SJCRH30 (cell line): ENCODE measurements at regions not wholly inside any gene's neighbourhood (a gene's known extent, or its start where the extent isn't known, plus 50 kb on each side); places are given as distances from the start of the nearest gene placed in this dataset.
"Not testable (repeated sequence)": the region's sequence is repeated elsewhere in the genome, so short reads cannot be mapped to it uniquely, and the experiment has no call there.

Experiments used
- DNase-seq, 2 experiments: peaks; one replicate each; pipeline ENCODE4 v3.0.0-alpha.2; 2015 to 2020
- H3K27ac ChIP-seq: fragments of 250-450 bp; sonication (Bioruptor Pico); 2 replicates; pipeline ENCODE4 v1.5.1; 2020; ENCODE audit warnings: mild to moderate bottlenecking, moderate library complexity
- H3K27me3 ChIP-seq: fragments of 250-450 bp; sonication (Bioruptor Pico); 2 replicates; pipeline ENCODE4 v1.5.1; 2020; ENCODE audit warnings: mild to moderate bottlenecking, moderate library complexity
- H3K36me3 ChIP-seq: fragments of 250-450 bp; sonication (Bioruptor Pico); 2 replicates; pipeline ENCODE4 v1.5.1; 2020; ENCODE audit warnings: mild to moderate bottlenecking, moderate library complexity
- H3K4me1 ChIP-seq: fragments of 250-450 bp; sonication (Bioruptor Pico); 2 replicates; pipeline ENCODE4 v1.5.1; 2020; ENCODE audit warnings: mild to moderate bottlenecking, moderate library complexity
- H3K4me3 ChIP-seq: fragments of 250-450 bp; sonication (Bioruptor Pico); 2 replicates; pipeline ENCODE4 v1.5.1; 2020; ENCODE audit warnings: mild to moderate bottlenecking, moderate library complexity
- H3K9me3 ChIP-seq: fragments of 250-450 bp; sonication (Bioruptor Pico); replicated peaks from 2 replicates; pipeline ENCODE4 v1.5.1; 2020; ENCODE audit warnings: mild to moderate bottlenecking, moderate library complexity

DNA sequence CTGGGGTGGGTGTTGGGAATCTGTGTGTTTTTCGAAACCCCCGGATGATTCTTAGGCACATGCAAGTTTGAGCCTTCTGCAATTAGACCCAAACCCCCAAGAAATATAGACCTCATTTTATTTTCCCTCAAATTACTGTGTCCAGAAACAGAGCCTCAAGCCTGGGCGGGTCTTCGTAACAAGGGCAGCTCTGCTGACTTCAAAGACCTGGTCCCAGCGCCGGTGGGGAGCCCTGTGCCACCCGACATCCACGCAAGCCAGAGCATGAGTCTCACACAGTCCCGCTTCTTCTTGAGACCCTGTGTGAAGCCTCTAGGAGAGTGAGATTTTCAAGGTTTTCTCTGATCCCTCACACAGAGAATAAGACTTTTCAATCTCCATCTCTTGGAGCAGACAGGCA, 397.3 kb downstream of the RPS6KC1 start:
- no peak overlapping the region for H3K4me3 ChIP-seq
- H3K36me3 ChIP-seq: no peaks in the 10 kb centered on the region
- no peak overlapping the region for H3K27ac ChIP-seq
- peaks cover 4% of the 10 kb centered on the region; the same call in 1 of the 2 replicates for H3K27me3 ChIP-seq
- no peak for DNase-seq
- no peaks in the 10 kb centered on the region for H3K4me1 ChIP-seq
- H3K9me3 ChIP-seq: 0 out of 2 replicates have a peak, but pooled peaks cover 4% of the 10 kb centered on the region

DNA sequence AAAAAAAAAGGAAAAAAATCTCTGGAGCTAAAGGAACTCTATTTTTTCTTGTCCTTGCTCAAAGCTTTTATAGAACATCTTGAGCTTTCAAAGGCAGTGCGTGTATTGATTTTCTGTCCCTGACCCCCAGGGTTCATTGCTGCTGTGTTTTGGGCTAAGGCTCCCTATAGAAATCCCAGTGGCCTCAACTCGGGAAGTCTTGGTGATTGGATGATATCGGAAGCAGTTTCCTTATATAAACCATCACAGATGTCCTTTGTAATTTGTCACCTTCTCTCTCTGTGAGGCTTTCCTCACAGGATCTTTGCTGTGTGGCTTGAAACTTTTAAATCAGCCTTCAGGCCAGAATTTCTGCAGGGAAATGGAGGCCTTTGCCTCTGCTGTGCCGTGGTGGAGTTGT, 397.7 kb downstream of the RPS6KC1 start:
- DNase-seq: no peak
- H3K4me3 ChIP-seq: no peak overlapping the region
- H3K27ac ChIP-seq: no peak overlapping the region
- 0 out of 2 replicates have a peak, but pooled peaks cover 4% of the 10 kb centered on the region for H3K9me3 ChIP-seq
- H3K4me1 ChIP-seq: no peaks in the 10 kb centered on the region
- peaks cover 4% of the 10 kb centered on the region; the same call in 1 of the 2 replicates for H3K27me3 ChIP-seq
- H3K36me3 ChIP-seq: no peaks in the 10 kb centered on the region

DNA sequence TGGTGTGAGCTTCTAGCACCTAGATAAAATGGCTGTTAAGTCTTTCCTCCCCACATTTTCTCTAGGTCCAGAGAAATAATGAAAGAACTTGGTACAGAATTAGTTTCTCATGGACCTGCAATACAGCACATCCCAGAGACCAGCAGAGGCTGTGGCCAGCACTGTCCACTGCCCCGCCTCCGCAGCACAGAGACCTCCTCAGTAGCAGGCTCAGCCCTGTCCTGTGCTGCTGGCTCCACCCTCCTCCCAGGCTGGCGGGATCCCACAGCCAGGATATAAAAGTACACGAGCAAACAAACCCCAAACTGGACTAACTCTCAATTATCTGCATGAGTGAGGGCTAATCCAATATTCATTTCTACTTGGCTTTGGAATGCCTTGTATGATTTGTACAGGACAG, 401.5 kb downstream of the RPS6KC1 start:
- Histone ChIP-seq H3K9me3 (0 out of 2 replicates have a peak, but pooled peaks cover 2% of the 10 kb centered on the region), H3K4me1 (no peaks in the 10 kb centered on the region), H3K27ac (no peak overlapping the region), H3K36me3 (no peaks in the 10 kb centered on the region), H3K27me3 (peaks cover 4% of the 10 kb centered on the region), H3K4me3 (no peak overlapping the region)
- DNase-seq: no peak

DNA sequence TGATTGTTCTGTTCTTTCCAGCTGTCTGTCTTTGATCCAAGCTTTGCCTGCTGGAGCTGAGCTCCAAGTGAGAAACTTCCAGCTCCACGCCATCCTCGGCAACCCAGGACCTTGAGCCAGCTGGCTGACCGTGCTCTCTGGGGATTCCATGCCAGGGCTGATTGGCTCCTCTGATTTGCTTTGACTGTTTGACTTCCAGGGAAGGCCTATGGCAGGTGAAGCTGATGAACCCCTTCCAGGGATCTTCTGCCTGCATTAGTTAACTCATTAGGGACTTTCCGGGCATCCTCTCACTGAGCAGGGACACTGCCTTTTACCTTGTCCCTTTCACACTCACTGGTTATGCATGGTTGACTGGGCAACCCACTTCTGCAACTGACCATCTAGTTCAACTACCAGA, 406.1 kb downstream of the RPS6KC1 start:
- DNase-seq: peak in 1 of 2 experiments; percentile 10
- Histone ChIP-seq H3K9me3 (peaks cover 3% of the 10 kb centered on the region), H3K4me1 (no peaks in the 10 kb centered on the region), H3K27ac (no peak overlapping the region), H3K4me3 (no peak overlapping the region), H3K36me3 (no peaks in the 10 kb centered on the region), H3K27me3 (no peaks in the 10 kb centered on the region; the same call in 1 of the 2 replicates)

DNA sequence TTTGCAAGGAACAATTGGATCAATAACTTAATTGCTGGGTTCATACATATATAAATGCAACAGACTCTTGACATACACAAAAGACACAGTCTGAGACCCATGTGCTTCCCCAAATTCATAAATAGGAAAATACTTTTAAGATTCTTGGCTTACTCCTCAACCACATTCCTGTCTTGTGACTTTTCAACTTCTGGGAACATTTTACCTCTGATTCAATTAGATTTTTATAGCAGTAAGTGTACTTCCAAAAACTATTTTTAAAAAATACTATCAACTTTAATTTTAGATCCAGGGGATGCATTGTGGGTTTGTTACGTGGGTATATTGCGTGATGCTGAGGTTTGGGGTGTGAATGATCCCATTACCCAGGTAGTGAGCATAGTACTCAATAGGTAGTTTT, 406.7 kb downstream of the RPS6KC1 start:
- H3K27me3 ChIP-seq: no peaks in the 10 kb centered on the region; the same call in 1 of the 2 replicates
- H3K36me3 ChIP-seq: no peaks in the 10 kb centered on the region
- DNase-seq: no peak
- H3K27ac ChIP-seq: no peak overlapping the region
- H3K4me1 ChIP-seq: no peaks in the 10 kb centered on the region
- peaks cover 7% of the 10 kb centered on the region for H3K9me3 ChIP-seq
- no peak overlapping the region for H3K4me3 ChIP-seq

DNA sequence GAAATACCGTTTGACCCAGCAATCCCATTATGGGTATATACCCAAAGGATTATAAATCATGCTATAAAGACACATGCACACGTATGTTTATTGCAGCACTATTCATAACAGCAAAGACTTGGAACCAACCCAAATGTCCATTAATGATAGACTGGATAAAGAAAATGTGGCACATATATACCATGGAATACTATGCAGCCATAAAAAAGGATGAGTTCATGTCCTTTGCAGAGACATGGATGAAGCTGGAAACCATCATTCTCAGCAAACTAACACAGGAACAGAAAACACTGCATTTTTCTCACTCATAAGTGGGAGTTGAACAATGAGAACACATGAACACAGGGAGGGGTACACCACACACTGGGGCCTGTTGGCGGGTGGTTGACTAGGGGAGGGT, 411.3 kb downstream of the RPS6KC1 start:
- not testable (repeated sequence) for H3K27ac ChIP-seq, H3K4me1 ChIP-seq, DNase-seq, H3K4me3 ChIP-seq, H3K27me3 ChIP-seq, H3K36me3 ChIP-seq, H3K9me3 ChIP-seq

DNA sequence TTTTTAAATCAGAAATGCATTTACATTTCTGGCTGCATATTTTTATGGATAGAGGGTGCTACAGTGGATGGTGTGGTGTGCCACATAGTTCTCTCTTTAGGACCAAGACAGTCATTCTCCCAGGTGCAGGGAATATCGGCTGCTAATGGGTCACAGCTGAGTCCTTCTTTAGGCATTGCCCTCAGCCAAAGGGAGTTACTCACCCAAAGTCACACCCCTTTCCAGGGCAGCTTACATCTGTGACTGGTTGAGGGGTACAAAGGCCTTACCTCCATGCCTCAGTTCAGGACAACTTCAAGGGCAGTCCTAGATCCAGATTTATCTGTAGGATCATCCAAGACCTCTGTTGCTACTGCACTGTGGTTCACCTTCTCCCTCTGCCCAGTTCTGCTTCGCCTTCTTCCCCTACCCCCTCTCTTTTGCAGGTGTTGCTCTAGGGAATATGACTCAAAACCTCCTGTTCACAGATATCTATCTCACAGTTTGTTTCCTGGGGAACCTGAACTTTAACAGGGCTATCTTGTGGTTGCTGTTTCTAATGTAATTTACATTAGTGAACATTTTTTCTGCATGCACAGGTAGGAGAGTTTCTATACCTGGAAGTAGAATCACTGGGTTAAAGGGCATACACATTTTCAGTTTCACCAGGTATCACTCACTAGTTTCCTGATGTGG, 413.9 kb downstream of the RPS6KC1 start:
- Histone ChIP-seq H3K27me3 (peaks cover 4% of the 10 kb centered on the region; the same call in 1 of the 2 replicates), H3K9me3 (peaks cover 7% of the 10 kb centered on the region; the same call in 1 of the 2 replicates), H3K4me1 (no peaks in the 10 kb centered on the region), H3K4me3 (no peak overlapping the region), H3K27ac (no peak overlapping the region), H3K36me3 (no peaks in the 10 kb centered on the region)
- DNase-seq: no peak

DNA sequence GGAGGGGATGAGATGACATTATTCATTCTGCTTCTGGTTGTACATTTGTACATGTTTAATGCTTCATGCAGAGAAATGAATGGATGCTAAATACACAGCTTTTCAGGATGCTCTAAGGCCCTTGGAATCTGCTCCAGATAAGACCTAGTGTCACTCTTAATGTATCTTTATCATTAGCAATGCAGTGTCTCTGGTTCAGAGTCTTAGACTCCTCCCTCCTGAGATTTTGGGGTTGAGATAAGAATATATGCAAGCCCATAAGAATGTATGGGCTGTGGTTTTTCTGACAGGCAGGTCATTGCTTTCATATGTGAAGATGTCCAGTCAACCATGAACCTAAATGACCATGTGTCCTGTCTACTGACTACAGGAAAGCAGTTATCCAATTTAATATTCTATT, 415.5 kb downstream of the RPS6KC1 start:
- H3K36me3 ChIP-seq: no peaks in the 10 kb centered on the region
- H3K9me3 ChIP-seq: peaks cover 7% of the 10 kb centered on the region; the same call in 1 of the 2 replicates
- H3K4me1 ChIP-seq: no peaks in the 10 kb centered on the region
- peaks cover 4% of the 10 kb centered on the region; the same call in 1 of the 2 replicates for H3K27me3 ChIP-seq
- no peak overlapping the region for H3K27ac ChIP-seq
- H3K4me3 ChIP-seq: no peak overlapping the region
- DNase-seq: no peak

DNA sequence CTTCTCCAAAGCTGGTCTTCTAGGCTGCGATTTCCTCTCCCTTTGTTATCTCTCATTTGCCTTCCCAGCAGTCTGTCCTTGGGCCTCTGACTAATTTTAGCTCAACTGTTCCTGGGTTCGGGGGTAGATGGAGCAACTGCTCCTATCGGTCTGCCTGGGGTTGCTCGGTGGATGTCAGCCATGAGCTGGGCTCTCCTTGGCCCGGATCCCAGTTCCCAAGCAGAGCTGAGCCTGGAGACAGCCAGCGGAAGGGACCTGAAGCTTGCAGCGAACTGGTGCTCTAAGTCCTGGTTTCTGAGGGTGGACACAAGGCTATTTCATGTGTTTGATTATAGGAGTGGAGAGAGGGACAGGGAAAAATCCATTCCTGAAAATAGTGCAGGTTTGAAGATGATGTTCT, 423.0 kb downstream of the RPS6KC1 start:
- DNase-seq: peak; percentile 53 to 56
- Histone ChIP-seq H3K4me3 (no peak overlapping the region), H3K9me3 (no peaks in the 10 kb centered on the region), H3K27ac (no peak overlapping the region), H3K36me3 (no peaks in the 10 kb centered on the region), H3K27me3 (no peaks in the 10 kb centered on the region), H3K4me1 (no peaks in the 10 kb centered on the region)

DNA sequence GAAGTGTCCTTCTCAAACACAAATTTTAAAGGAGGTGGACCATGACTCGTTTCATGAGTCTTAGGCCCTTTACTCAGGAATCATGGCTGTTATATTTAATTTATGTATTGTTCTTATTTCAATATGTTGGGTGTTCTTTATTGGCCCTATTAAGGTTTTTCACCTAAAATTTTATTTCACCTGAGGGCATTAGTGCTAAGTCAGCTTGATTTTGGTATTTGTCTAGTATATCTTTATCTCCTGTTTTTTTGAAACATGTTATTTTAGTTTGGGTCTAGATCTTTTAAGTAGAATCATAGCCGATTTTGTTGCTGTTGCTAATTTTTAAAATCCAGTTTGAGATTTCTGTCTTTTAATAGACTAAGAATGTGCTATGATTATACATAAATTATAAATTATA, 430.4 kb downstream of the RPS6KC1 start:
- H3K4me3 ChIP-seq: no peak overlapping the region
- no peaks in the 10 kb centered on the region; the same call in 1 of the 2 replicates for H3K27me3 ChIP-seq
- no peaks in the 10 kb centered on the region for H3K36me3 ChIP-seq
- H3K4me1 ChIP-seq: no peaks in the 10 kb centered on the region
- DNase-seq: no peak
- no peaks in the 10 kb centered on the region for H3K9me3 ChIP-seq
- H3K27ac ChIP-seq: no peak overlapping the region

DNA sequence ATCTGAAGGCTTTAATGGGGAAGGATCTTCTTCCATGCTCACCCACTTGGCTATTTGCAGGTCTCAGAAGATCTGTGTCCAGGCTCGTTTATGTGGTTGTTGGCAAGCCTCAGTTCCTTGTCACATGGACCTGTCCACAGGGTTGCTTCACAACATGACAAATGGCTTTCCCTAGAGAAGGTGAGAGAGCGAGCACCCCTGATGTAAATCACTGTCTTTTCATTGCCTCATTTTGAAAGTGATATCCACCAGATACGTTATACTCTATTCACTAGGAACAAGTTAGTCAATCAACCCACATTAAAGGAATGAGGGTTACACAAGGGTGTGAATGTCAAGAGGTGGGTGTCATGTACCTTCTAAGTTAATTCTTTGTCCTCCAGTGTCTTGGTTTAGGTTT, 433.3 kb downstream of the RPS6KC1 start:
- Histone ChIP-seq H3K27ac (no peak overlapping the region), H3K27me3 (no peaks in the 10 kb centered on the region; the same call in 1 of the 2 replicates), H3K4me1 (no peaks in the 10 kb centered on the region), H3K4me3 (no peak overlapping the region), H3K9me3 (no peaks in the 10 kb centered on the region), H3K36me3 (no peaks in the 10 kb centered on the region)
- no peak for DNase-seq

DNA sequence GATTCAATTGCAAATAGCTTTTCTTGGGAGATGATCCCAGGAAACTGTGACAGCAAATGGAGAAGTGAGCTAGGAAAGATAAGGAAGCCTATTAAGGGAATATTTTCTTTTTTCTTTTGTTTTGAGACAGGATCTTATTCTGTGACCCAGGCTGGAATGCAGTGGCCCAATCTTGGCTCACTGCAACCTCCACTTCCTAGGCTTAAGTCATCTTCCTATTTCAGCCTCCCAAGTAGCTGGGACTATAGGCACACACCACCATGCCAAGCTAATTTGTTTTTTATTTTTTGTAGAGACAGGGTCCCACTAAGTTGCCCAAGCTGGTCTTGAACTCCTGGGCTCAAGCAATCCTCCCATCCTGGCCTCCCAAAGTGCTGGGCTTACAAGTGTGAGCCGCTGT, 433.7 kb downstream of the RPS6KC1 start:
- no peaks in the 10 kb centered on the region for H3K36me3 ChIP-seq
- no peaks in the 10 kb centered on the region for H3K4me1 ChIP-seq
- no peak overlapping the region for H3K4me3 ChIP-seq
- no peak overlapping the region for H3K27ac ChIP-seq
- DNase-seq: no peak
- H3K9me3 ChIP-seq: no peaks in the 10 kb centered on the region
- H3K27me3 ChIP-seq: no peaks in the 10 kb centered on the region; the same call in 1 of the 2 replicates

DNA sequence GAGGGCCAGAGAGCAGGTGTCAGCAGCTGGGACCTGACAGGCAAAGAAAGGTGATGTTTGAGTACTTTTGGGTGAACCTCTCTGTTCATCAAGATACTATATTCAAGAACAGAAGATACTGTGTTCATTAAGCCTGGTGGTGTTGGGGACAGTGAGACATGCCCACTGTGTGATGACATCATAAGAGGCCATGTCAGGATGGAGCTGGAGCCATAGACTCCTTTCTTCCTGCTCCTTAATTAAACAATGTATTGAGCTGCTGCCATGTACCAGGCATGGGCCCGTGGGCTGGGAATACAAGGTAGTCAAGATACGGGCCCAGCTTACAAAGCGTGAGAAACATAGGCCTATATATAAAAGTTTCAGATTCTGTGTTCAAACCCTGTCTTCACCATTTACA, 435.4 kb downstream of the RPS6KC1 start:
- Histone ChIP-seq H3K9me3 (no peaks in the 10 kb centered on the region), H3K36me3 (no peaks in the 10 kb centered on the region), H3K27me3 (no peaks in the 10 kb centered on the region; the same call in 1 of the 2 replicates), H3K27ac (no peak overlapping the region), H3K4me3 (no peak overlapping the region), H3K4me1 (no peaks in the 10 kb centered on the region)
- no peak for DNase-seq

DNA sequence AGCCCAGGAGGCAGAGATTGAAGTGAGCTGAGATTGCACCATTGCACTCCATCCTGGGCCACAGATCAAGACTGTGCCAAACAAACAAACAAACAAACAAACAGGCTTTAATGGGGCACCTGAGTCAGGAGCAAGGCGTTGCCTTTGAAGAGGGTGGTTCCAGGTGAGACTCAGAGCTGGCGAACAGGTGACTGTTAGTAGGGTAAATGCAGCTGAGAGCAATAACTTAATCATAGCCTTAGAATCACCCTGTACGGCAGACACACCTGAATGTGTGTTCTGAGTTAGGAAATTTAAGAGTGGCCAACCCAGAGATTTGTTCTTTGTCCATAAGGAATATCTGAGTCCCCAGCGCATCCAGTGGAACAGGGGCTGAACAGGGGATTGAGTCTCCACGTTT, 440.4 kb downstream of the RPS6KC1 start:
- no peak for DNase-seq
- Histone ChIP-seq H3K27ac (no peak overlapping the region), H3K27me3 (peaks cover 8% of the 10 kb centered on the region; the same call in 1 of the 2 replicates), H3K36me3 (no peaks in the 10 kb centered on the region), H3K9me3 (no peaks in the 10 kb centered on the region), H3K4me1 (no peaks in the 10 kb centered on the region; the same call in 1 of the 2 replicates), H3K4me3 (no peak overlapping the region)

DNA sequence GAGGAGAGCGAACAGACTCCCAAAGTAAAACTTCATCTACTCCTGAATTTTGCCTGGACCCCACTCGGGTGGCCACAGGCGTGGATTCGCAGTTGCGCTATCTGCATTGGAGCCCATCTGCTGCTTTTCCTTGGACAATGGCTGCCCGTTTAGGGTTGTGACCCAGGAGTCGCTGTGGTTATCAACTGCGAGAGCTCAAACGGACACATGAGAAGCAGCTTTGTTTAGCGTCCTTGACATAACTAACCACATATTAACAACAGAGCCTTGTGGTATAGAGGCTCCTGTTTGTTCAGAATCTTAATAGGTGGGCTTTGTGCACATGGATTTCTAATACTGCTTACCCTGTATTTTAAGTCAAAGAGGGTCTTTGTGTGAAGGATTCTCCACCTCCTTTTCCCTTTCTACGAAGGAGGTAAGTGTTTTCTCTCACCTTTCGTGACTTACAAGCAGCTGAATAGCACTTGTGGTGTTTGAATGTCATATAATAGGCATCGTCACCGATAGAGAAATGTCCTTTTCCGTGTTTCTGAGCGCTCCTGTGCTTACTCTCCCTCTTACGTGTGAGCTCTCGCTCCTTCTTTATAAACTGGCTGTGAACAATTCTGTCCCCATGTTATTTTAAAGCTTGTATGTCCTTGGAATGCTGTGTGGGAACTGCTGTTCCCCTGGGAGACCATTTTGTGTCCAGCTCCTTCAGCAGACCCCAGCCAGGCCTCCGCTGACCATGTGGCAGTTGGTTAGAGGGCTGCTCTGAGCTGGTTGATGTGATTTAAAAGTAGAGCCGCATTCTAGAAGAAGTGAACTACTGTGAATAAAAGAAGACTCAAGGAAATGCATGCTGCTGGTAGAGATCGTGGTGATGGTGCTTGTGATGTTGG, 441.4 kb downstream of the RPS6KC1 start:
- H3K4me3 ChIP-seq: peak overlapping the region; percentile 0; the same call in 1 of the 2 replicates
- H3K4me1 ChIP-seq: no peaks in the 10 kb centered on the region; the same call in 1 of the 2 replicates
- DNase-seq: peak; percentile 24 to 55
- H3K36me3 ChIP-seq: no peaks in the 10 kb centered on the region
- H3K27ac ChIP-seq: no peak overlapping the region
- no peaks in the 10 kb centered on the region for H3K9me3 ChIP-seq
- H3K27me3 ChIP-seq: peaks cover 8% of the 10 kb centered on the region; the same call in 1 of the 2 replicates
